Activated naive CD8-positive, alpha-beta T cell treated with anti-CD3 and anti-CD28 coated beads for 36 hours (primary cell): ENCODE measurements at regions not wholly inside any gene's neighbourhood (a gene's known extent, or its start where the extent isn't known, plus 50 kb on each side); places are given as distances from the start of the nearest gene placed in this dataset.
"Not testable (repeated sequence)": the region's sequence is repeated elsewhere in the genome, so short reads cannot be mapped to it uniquely, and the experiment has no call there.

Experiments used
- DNase-seq: peaks from one replicate; pipeline ENCODE4 v3.0.0; 2021
- H3K27ac Mint-ChIP-seq: one replicate; pipeline ENCODE4 v1.8.0; 2022; ENCODE audit warnings: mild to moderate bottlenecking, moderate library complexity, mixed read lengths
- H3K27me3 Mint-ChIP-seq: one replicate; pipeline ENCODE4 v1.8.0; 2022; ENCODE audit warnings: mild to moderate bottlenecking, mixed read lengths
- H3K36me3 Mint-ChIP-seq: one replicate; pipeline ENCODE4 v1.8.0; 2021; ENCODE audit warnings: mild to moderate bottlenecking, mixed read lengths
- H3K4me1 Mint-ChIP-seq: one replicate; pipeline ENCODE4 v1.8.0; 2021; ENCODE audit warnings: mixed read lengths
- H3K4me3 Mint-ChIP-seq: one replicate; pipeline ENCODE4 v1.8.0; 2022; ENCODE audit warnings: mild to moderate bottlenecking, moderate library complexity, mixed read lengths
- H3K9me3 Mint-ChIP-seq: one replicate; pipeline ENCODE4 v1.8.0; 2022; ENCODE audit warnings: mixed read lengths

DNA sequence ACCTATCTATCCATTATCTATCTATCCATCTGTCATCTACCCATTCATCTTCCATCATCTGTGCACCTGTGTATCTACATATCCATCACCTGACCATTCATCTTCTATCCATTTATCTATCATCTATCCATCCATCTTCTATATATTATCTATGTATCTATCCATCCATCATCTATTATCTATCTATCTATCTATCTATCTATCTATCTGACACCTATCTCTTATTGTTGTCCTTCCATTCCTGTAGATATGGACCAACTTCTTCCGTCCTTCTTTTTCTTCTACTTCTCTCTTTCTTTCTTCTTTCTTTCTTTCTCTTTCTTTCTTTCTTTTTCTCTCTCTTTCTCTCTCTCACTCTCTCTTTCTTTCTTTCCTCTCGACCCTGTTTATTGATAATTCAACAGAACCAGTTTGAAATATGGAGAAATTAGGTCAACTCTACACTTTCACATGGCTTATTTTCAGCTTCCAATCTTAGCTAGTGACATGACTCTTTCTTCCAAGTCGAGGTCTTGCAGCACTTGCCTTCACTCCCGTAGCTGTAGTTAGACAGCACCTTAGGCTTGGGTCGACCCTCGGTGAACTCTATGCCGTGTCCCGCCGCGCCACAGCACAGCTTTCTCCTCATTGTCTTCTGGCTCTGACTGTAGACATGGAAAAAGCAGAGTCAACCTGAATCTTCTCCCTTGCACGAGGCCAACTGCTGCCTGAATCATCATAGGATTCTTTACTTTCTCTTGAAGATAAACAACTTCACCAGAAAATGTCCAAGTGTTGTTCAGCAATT is 110.4 kb upstream of the EXOC2 start:
- H3K27ac Mint-ChIP-seq = no peak overlapping the region
- H3K27me3 Mint-ChIP-seq = peaks cover 20% of the 10 kb centered on the region
- no peak overlapping the region for H3K4me3 Mint-ChIP-seq
- no peak for DNase-seq
- no peaks in the 10 kb centered on the region for H3K4me1 Mint-ChIP-seq
- no peaks in the 10 kb centered on the region for H3K9me3 Mint-ChIP-seq
- no peaks in the 10 kb centered on the region for H3K36me3 Mint-ChIP-seq

DNA sequence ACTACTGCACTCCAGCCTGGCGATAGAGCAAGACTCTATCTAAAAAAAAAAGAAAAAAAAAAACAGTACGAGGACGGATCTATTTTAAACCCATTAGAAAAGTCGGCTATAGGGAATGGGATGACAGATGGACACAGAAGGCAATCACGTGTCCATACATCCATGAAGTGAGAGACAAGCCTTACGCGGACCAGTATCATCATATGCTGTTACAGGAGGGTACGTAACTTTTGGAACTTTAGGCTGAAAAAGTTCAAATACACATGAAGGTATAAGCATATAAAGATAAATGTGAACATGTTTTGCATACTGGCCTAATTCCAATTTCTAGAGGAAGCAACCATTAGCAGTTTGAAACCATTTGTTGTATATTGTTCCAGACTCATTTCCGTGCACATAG is 109.8 kb upstream of the EXOC2 start:
- Mint-ChIP-seq H3K9me3 (no peaks in the 10 kb centered on the region), H3K36me3 (no peaks in the 10 kb centered on the region), H3K27ac (no peak overlapping the region), H3K27me3 (peaks cover 27% of the 10 kb centered on the region), H3K4me3 (no peak overlapping the region), H3K4me1 (no peaks in the 10 kb centered on the region)
- no peak for DNase-seq

DNA sequence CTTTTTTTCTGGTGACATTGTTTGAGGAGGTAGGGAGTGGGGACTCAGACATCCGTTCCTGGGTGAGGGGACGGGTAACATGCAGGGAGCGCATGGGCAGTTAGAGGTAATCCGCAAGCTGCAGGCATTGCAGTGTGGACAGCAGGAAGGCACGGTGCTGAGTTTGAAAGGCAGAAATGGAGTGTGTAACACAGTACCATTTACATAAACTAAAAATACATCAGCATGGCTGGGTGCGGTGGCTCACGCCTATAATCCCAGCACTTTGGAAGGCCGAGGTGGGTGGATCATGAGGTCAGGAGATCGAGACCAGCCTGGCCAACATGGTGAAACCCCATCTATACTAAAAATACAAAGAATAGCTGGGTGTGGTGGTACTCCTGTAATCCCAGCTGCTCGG is 109.3 kb upstream of the EXOC2 start:
- H3K27ac Mint-ChIP-seq = not testable (repeated sequence)

DNA sequence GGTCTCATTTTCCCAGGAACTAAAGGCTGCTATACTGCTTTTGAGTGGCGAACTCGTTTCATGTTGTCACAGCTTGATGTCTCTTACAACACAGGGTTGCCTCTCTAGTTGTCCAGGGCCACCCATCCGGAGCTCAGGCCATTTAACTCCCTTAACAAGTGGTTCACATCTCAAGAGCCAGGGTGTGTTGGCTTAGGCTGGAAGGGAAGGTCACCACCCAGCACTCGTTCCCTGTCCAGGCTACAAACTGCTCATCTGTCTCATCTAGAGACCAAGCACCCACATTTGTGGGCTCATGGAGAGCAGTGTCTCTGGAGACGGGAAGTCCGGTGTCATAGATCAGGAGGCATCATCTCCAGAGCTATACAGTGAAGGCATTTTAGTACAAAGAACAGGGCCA is 106.8 kb upstream of the EXOC2 start:
- DNase-seq = no peak
- Mint-ChIP-seq H3K36me3 (no peaks in the 10 kb centered on the region), H3K4me1 (no peaks in the 10 kb centered on the region), H3K27ac (no peak overlapping the region), H3K27me3 (peaks cover 49% of the 10 kb centered on the region), H3K4me3 (no peak overlapping the region), H3K9me3 (no peaks in the 10 kb centered on the region)

More for the DNA sequence above, 109.3 kb upstream of the EXOC2 start:
- not testable (repeated sequence) for H3K4me3 Mint-ChIP-seq, H3K36me3 Mint-ChIP-seq, H3K4me1 Mint-ChIP-seq, DNase-seq, H3K9me3 Mint-ChIP-seq
- peaks cover 31% of the 10 kb centered on the region for H3K27me3 Mint-ChIP-seq

DNA sequence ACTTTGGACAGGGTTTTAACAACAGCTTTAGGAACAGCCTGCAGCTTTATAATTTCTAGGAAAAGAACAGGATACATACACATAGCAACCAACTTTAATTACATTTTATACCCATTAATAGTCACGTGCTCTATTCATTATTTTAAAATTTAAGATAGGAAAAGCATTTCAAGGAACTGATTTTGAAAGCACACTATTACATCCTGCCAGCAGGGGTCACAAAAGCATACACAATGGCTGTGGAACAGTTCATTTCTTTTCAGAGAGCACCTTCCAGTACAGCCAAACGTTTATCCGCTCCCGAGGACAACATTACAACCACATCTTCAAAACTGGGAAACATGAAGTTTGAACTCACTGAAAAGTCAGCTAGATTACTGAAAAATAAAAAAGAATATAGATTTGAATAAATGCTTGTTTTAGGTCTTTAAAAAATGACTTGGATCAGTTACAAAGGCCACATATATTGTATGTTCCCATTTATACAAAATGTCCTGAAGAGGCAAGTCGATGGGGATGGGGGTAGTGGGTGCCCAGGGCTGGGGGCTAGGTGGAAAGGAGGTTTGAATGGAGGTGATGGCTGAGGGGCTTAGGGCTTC is 104.6 kb upstream of the EXOC2 start:
- no peaks in the 10 kb centered on the region for H3K36me3 Mint-ChIP-seq
- no peak overlapping the region for H3K4me3 Mint-ChIP-seq
- DNase-seq = peak; percentile 25
- H3K27ac Mint-ChIP-seq = no peak overlapping the region
- H3K27me3 Mint-ChIP-seq = peaks cover 68% of the 10 kb centered on the region
- no peaks in the 10 kb centered on the region for H3K4me1 Mint-ChIP-seq
- H3K9me3 Mint-ChIP-seq = no peaks in the 10 kb centered on the region

DNA sequence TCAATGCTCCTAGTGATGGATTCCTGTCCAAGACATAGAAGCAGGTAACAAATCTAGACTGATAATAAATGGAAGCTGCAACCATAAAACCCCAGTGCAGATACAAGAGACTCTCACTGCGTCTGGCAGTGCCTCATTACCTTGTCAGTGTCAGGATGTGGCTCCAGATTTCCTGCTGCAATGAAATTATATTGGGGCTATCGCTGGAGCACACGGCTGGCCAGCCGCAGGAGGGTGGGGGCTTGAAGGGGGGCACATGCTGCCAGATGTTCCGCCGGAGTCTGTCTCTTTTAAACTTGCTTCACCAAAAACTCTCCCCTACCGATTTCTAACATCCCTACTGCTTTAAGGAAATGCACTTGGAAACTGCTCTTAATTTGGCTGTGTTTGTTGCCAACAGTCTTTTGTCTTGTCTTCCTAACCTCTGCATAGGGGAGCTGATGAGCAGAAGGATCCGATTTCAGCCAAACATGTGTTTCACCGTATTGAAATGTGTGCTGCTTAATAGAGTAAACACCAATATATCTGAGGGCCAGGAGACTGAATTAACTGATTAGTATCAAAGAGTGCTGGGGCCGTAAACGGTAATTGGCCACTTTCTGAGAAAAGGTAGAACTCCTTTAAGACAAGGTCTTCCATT is 102.2 kb upstream of the EXOC2 start:
- H3K27me3 Mint-ChIP-seq = peaks cover 65% of the 10 kb centered on the region
- peaks cover 3% of the 10 kb centered on the region for H3K36me3 Mint-ChIP-seq
- peaks cover 5% of the 10 kb centered on the region for H3K9me3 Mint-ChIP-seq
- DNase-seq = no peak
- no peak overlapping the region for H3K4me3 Mint-ChIP-seq
- no peaks in the 10 kb centered on the region for H3K4me1 Mint-ChIP-seq
- H3K27ac Mint-ChIP-seq = no peak overlapping the region

DNA sequence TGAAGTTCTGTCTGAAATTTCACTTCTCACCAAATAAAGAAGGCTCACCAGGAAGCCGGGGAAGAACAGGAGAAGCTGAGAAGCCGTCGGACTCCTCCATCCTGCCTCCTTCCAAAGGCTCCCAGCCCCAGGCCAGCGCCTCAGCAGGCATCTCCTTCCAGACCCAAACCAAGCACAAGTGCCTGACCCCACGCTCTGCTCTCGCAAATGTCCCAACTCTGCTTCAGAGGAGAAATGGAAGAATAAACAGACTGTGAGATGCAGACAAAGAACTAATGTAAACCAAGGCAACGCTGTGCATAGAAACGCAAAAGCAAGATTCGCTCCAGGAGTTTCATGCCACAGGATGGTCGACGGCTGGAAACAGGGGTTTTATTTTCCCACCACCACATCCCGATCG is 100.3 kb upstream of the EXOC2 start:
- Mint-ChIP-seq H3K4me1 (peaks cover 4% of the 10 kb centered on the region), H3K9me3 (peaks cover 6% of the 10 kb centered on the region), H3K27me3 (peaks cover 53% of the 10 kb centered on the region), H3K36me3 (peaks cover 5% of the 10 kb centered on the region), H3K27ac (no peak overlapping the region), H3K4me3 (no peak overlapping the region)
- no peak for DNase-seq

DNA sequence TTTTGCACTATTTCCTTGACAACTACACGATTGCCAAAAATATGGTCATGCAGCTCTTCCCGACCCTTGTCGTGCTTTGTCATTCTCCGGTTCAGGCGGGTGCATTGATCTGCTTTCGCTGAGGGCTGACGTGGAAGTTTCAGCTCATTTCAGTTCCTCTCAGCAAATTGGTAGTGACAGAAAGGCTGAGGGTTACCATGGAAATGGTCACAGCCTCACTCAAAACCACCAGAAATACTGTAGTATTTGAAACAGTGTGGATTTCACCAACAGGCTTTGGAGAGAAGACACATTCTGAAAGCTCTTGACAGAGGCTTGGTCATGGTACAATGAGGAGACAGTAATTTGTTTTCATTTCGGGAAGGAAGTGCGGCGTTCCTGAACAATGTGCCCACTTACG is 99.7 kb upstream of the EXOC2 start:
- Mint-ChIP-seq H3K27me3 (peaks cover 47% of the 10 kb centered on the region), H3K9me3 (peaks cover 9% of the 10 kb centered on the region), H3K4me1 (peaks cover 10% of the 10 kb centered on the region), H3K4me3 (no peak overlapping the region), H3K27ac (no peak overlapping the region), H3K36me3 (peaks cover 7% of the 10 kb centered on the region)
- no peak for DNase-seq

DNA sequence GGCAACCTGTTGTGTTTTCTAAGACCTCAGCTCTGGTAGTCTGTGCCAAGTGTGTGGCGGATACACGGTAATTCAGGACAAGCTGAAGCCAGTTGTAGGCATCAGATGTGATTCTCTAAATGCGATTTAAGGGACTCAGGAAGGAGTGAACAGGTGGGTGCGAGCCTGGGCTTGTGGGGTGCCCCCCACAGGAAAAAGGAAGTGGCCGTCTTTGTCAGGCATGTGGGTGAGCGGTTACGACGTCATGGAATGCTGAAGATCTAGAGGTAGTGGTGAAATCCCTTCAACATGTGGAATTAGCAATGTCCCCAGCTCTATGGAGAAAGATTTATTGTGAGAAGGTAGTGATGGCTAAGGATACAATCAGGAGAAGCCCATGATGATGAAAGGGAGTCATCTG is 95.1 kb upstream of the EXOC2 start:
- peaks cover 19% of the 10 kb centered on the region for H3K4me1 Mint-ChIP-seq
- DNase-seq = peak; percentile 59
- H3K27ac Mint-ChIP-seq = peak overlapping the region; percentile 81
- peak overlapping the region; percentile 46 for H3K4me3 Mint-ChIP-seq
- H3K36me3 Mint-ChIP-seq = peaks cover 7% of the 10 kb centered on the region
- peaks cover 10% of the 10 kb centered on the region for H3K27me3 Mint-ChIP-seq
- peaks cover 10% of the 10 kb centered on the region for H3K9me3 Mint-ChIP-seq

DNA sequence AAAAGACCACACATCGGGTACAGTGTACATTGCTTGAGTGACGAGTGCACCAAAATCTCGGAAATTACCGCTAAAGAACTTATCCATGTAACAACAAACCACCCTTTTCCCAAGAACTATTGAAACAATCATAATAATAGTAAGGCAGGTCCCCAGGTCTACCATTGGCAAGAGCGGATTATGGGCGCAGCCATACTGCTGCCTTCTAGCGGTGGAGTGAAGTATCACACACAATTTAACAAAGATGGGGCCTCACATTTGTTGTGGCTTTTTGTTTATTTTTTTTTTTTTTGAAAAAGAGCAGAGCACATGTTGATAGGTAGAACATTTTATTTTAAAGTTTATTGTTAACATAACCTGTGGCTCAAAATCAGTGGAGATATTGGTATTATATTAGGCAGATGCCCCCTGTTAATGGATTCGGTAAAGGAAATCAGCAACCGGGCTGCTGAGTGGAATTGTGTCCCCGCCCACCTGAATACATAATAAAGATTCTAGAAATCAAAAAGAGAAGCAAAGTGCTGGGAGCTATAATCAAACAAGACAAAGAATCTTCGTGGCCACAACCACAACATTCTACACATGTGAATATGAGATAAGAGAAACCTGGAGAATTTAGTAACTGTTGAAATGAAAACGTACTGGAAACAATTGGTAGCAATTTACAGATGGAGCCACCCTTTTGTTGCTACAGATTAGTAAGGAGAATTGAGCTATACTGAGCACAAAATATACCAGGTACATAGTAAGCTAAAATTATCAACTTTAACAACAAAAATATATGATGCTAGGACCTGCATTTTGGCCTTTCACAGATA is 94.2 kb upstream of the EXOC2 start:
- peaks cover 19% of the 10 kb centered on the region for H3K4me1 Mint-ChIP-seq
- peak overlapping the region; percentile 81 for H3K27ac Mint-ChIP-seq
- H3K36me3 Mint-ChIP-seq = peaks cover 7% of the 10 kb centered on the region
- no peak overlapping the region for H3K4me3 Mint-ChIP-seq
- H3K27me3 Mint-ChIP-seq = peaks cover 7% of the 10 kb centered on the region
- H3K9me3 Mint-ChIP-seq = peaks cover 10% of the 10 kb centered on the region
- no peak for DNase-seq

DNA sequence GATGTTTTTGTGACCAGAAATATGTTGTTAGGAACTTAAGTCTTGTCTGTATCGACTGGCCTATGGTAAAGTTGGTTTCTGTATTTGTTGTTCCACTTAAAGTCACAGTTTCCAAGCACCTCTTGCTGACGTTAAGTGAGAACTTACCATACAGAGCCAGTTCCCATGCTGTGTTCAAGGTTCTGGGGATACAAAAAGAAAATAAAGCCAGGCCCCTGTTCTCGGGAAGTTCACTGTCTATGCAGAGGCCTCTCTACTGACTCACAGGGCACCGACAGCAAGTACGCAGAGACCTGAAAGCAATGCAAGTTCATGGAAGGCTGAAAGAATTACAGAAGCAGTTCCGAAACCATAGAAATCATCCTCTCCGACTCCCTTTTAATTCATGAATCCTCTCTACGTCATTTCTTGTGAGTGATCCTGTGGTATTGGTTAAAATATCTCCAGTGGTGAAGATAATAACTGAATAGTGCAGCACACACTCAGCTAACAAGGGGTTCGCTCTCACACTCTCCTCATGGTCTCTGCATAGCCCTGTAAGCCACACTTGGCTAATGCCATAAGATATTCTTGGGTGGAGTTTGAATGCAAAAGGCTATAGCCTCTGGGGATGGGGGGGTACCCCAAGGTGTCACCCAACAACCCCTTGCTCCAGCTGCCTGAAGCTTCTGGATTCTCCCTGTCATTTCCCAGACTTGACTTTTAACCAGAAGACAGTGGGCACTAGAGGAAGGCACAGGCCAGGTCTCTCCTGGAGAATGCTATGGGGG is 91.2 kb upstream of the EXOC2 start:
- H3K27ac Mint-ChIP-seq = no peak overlapping the region
- no peak overlapping the region for H3K4me3 Mint-ChIP-seq
- H3K9me3 Mint-ChIP-seq = peaks cover 5% of the 10 kb centered on the region
- peaks cover 15% of the 10 kb centered on the region for H3K4me1 Mint-ChIP-seq
- no peak for DNase-seq
- peaks cover 12% of the 10 kb centered on the region for H3K27me3 Mint-ChIP-seq
- H3K36me3 Mint-ChIP-seq = peaks cover 3% of the 10 kb centered on the region

DNA sequence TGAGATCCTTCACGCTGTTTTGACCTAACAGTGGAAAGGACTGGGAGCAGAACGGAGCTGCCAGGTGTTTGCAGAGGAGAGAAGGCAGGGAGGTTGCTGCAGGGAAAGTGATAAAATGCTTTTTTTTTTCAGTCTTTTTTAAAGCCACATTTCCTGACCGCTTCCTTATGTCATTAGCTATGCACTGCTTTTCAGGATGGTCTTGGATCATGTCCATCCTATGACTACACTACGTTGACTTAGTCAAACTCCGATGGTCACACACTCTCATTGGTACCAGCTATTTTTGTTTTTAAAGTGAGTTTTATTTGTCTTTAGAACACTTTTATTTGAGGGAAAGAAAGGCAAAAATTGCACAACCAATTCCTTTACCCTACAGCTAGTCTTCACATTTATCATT is 89.2 kb upstream of the EXOC2 start:
- no peak overlapping the region for H3K4me3 Mint-ChIP-seq

DNA sequence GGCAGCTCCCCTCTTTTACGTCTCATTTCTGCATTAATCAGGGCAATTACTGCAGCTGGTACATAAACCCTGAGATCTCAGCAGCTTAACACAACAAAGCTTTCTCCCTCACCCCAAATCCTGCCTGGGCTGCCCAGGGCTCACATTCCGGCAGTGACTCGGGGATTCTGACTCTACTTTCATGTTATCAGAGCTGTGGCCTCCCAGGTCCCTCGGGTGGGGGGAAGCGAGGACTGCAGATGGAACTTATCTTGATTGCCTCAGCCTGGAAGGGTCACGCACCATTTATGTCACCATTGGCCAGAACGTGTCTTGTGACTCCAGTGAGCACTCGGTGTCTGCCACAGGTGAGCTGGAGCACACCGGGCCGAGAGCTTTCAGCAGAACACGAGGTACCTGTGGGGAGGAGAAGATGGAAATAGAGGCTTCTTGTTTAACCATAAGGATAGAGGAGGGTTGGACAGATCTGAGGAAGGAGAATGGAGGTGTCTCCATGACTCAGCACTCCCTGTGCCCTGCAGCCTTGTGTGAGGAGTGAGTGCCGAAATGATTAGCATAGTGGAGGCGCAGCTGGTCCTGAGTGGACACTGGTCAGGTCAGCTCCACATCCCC is 88.5 kb upstream of the EXOC2 start:
- H3K9me3 Mint-ChIP-seq = no peaks in the 10 kb centered on the region
- no peak for DNase-seq
- H3K27ac Mint-ChIP-seq = no peak overlapping the region
- no peak overlapping the region for H3K4me3 Mint-ChIP-seq
- no peaks in the 10 kb centered on the region for H3K4me1 Mint-ChIP-seq
- H3K36me3 Mint-ChIP-seq = no peaks in the 10 kb centered on the region
- H3K27me3 Mint-ChIP-seq = peaks cover 23% of the 10 kb centered on the region

More for the DNA sequence above, 89.2 kb upstream of the EXOC2 start:
- Mint-ChIP-seq H3K27me3 (peaks cover 20% of the 10 kb centered on the region), H3K36me3 (no peaks in the 10 kb centered on the region), H3K4me1 (peaks cover 5% of the 10 kb centered on the region), H3K27ac (no peak overlapping the region), H3K9me3 (no peaks in the 10 kb centered on the region)
- no peak for DNase-seq

DNA sequence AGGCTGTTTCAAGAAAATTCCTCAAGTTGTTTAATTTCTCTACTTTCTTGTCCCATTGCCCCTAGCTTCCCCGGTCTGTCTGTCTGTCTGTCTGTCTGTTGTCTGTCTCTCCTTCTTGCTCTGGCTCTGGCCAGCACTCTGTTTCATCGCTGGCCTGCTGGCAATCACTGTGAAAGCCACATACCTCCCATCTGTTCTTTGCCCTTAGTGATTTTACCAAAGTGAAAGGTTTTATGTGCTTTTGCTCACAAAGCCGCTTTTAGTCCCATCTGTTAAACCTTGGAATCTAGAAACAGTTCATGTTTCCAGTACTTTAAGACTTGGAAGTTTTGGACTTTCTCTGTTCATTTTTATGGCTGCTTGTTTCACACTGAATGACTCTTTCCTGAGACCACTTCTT is 87.8 kb upstream of the EXOC2 start:
- no peaks in the 10 kb centered on the region for H3K9me3 Mint-ChIP-seq
- no peaks in the 10 kb centered on the region for H3K4me1 Mint-ChIP-seq
- H3K4me3 Mint-ChIP-seq = no peak overlapping the region
- H3K27me3 Mint-ChIP-seq = peaks cover 23% of the 10 kb centered on the region
- H3K27ac Mint-ChIP-seq = no peak overlapping the region
- H3K36me3 Mint-ChIP-seq = no peaks in the 10 kb centered on the region
- DNase-seq = no peak
